OCI-LY3 (cell line): ENCODE measurements at regions not wholly inside any gene's neighbourhood (a gene's known extent, or its start where the extent isn't known, plus 50 kb on each side); places are given as distances from the start of the nearest gene placed in this dataset.

Experiments used
- H2AFZ ChIP-seq: fragments of 200-600, 300-600 bp; shearing (Covaris generic); 2 replicates; pipeline ENCODE4 v1.6.0; 2014; ENCODE audit warnings: antibody characterized with exemption, low read depth, low read length
- H3K27ac ChIP-seq: fragments of 200-600, 300-600 bp; sonication (generic); 2 replicates; pipeline ENCODE4 v1.5.1; 2014; ENCODE audit warnings: mild to moderate bottlenecking, low read length, moderate library complexity, mixed read lengths
- H3K27me3 ChIP-seq: fragments of 200-600, 300-600 bp; sonication (generic); 2 replicates; pipeline ENCODE4 v1.6.1; 2014; ENCODE audit warnings: low read depth, low read length, mixed read lengths
- H3K36me3 ChIP-seq: fragments of 200-600, 300-600 bp; sonication (generic); replicated peaks from 2 replicates; pipeline ENCODE3; 2014; ENCODE audit warnings: low read depth, low read length, mixed read lengths
- H3K4me1 ChIP-seq: fragments of 300-600, 200-600 bp; sonication (generic); 2 replicates; pipeline ENCODE4 v1.6.1; 2014; ENCODE audit warnings: low read length, mixed read lengths
- H3K4me2 ChIP-seq: fragments of 200-600, 300-600 bp; sonication (generic); 2 replicates; pipeline ENCODE4 v1.6.1; 2014; ENCODE audit warnings: low read length, mixed read lengths
- H3K4me3 ChIP-seq: fragments of 300-600, 200-600 bp; sonication (generic); 2 replicates; pipeline ENCODE4 v1.5.1; 2014; ENCODE audit warnings: antibody characterized with exemption, mild to moderate bottlenecking, low read length, moderate library complexity
- H3K79me2 ChIP-seq: fragments of 300-600, 200-600 bp; shearing (Covaris generic); 2 replicates; pipeline ENCODE4 v1.6.1; 2014; ENCODE audit warnings: mild to moderate bottlenecking, low read length, mixed read lengths
- H3K9ac ChIP-seq: fragments of 300-600, 200-600 bp; shearing (Covaris generic); 2 replicates; pipeline ENCODE4 v1.6.0; 2014; ENCODE audit warnings: mild to moderate bottlenecking, low read length, moderate library complexity
- H3K9me3 ChIP-seq: fragments of 200-600, 300-600 bp; shearing (Covaris generic); 2 replicates; pipeline ENCODE4 v1.6.1; 2014; ENCODE audit warnings: low read length, mixed read lengths; ENCODE audit not compliant: insufficient read depth
- H4K20me1 ChIP-seq: fragments of 200-600, 300-600 bp; sonication (generic); 2 replicates; pipeline ENCODE4 v1.6.1; 2016; ENCODE audit warnings: low read length, mixed read lengths; ENCODE audit not compliant: insufficient read depth
- CTCF ChIP-seq: fragments of 200-600, 300-600 bp; sonication (generic); IDR thresholded peaks from 2 replicates; pipeline ENCODE4 v1.5.1; 2014; ENCODE audit warnings: antibody characterized with exemption, low read length, low read depth
- EZH2phosphoT487 ChIP-seq: fragments of 200-600 bp; shearing (Covaris generic); IDR thresholded peaks from 2 replicates; pipeline ENCODE4 v1.6.1; 2018; ENCODE audit warnings: antibody characterized with exemption, mixed run types, low read depth

GRCh38 chr12:73719223-73719622 lies 818.4 kb upstream of the ATXN7L3B start:
- H3K79me2 ChIP-seq = no peaks in the 10 kb centered on the region
- no peak overlapping the region for H3K4me3 ChIP-seq
- no peaks in the 10 kb centered on the region; the same call in 1 of the 2 replicates for H3K9me3 ChIP-seq
- no peak overlapping the region for H3K9ac ChIP-seq
- no peak overlapping the region for H2AFZ ChIP-seq
- H3K4me1 ChIP-seq = no peaks in the 10 kb centered on the region
- no peak overlapping the region for H3K27ac ChIP-seq
- no peaks in the 10 kb centered on the region for H3K27me3 ChIP-seq
- H3K36me3 ChIP-seq = no peaks in the 10 kb centered on the region
- H3K4me2 ChIP-seq = no peak overlapping the region
- no peaks in the 10 kb centered on the region for H4K20me1 ChIP-seq
- TF ChIP-seq EZH2phosphoT487 = no peak
- TF ChIP-seq CTCF = no peak

- H3K4me1 ChIP-seq = no peaks in the 10 kb centered on the region
- no peaks in the 10 kb centered on the region for H3K9me3 ChIP-seq
Measured at GRCh38 chr12:73726881-73727280, 810.8 kb upstream of the ATXN7L3B start.

GRCh38 chr12:73731658-73732057 lies 806.0 kb upstream of the ATXN7L3B start:
- H3K27ac ChIP-seq = no peak overlapping the region
- H4K20me1 ChIP-seq = no peaks in the 10 kb centered on the region
- no peaks in the 10 kb centered on the region for H3K9me3 ChIP-seq
- no peak overlapping the region for H3K4me2 ChIP-seq
- no peaks in the 10 kb centered on the region for H3K27me3 ChIP-seq
- TF ChIP-seq EZH2phosphoT487 (no peak), CTCF (no peak)
- no peak overlapping the region for H2AFZ ChIP-seq
- H3K79me2 ChIP-seq = no peaks in the 10 kb centered on the region
- no peak overlapping the region for H3K9ac ChIP-seq
- no peak overlapping the region for H3K4me3 ChIP-seq
- no peaks in the 10 kb centered on the region for H3K36me3 ChIP-seq
- H3K4me1 ChIP-seq = no peaks in the 10 kb centered on the region

More at GRCh38 chr12:73726881-73727280, 810.8 kb upstream of the ATXN7L3B start:
- Histone ChIP-seq H3K9ac (no peak overlapping the region), H3K4me2 (no peak overlapping the region), H2AFZ (no peak overlapping the region), H3K36me3 (no peaks in the 10 kb centered on the region), H3K79me2 (no peaks in the 10 kb centered on the region), H4K20me1 (no peaks in the 10 kb centered on the region), H3K27me3 (no peaks in the 10 kb centered on the region), H3K27ac (no peak overlapping the region), H3K4me3 (no peak overlapping the region)
- no peak for TF ChIP-seq EZH2phosphoT487

GRCh38 chr12:73769337-73769736 lies 768.3 kb upstream of the ATXN7L3B start:
- Histone ChIP-seq H3K4me2 (no peak overlapping the region), H3K9me3 (no peaks in the 10 kb centered on the region), H2AFZ (no peak overlapping the region), H3K4me3 (no peak overlapping the region), H3K27ac (no peak overlapping the region), H3K9ac (no peak overlapping the region), H3K36me3 (no peaks in the 10 kb centered on the region), H3K4me1 (no peaks in the 10 kb centered on the region), H4K20me1 (no peaks in the 10 kb centered on the region), H3K27me3 (no peaks in the 10 kb centered on the region), H3K79me2 (no peaks in the 10 kb centered on the region)
- no peak for TF ChIP-seq EZH2phosphoT487
- TF ChIP-seq CTCF = no peak

- H3K4me2 ChIP-seq = no peak overlapping the region
- no peaks in the 10 kb centered on the region for H4K20me1 ChIP-seq
- no peaks in the 10 kb centered on the region for H3K79me2 ChIP-seq
- 0 out of 2 replicates have a peak, but pooled peaks cover 5% of the 10 kb centered on the region for H3K9me3 ChIP-seq
- H3K4me1 ChIP-seq = no peaks in the 10 kb centered on the region
- H3K4me3 ChIP-seq = no peak overlapping the region
- no peak overlapping the region for H2AFZ ChIP-seq
- no peaks in the 10 kb centered on the region for H3K27me3 ChIP-seq
- H3K36me3 ChIP-seq = no peaks in the 10 kb centered on the region
- TF ChIP-seq EZH2phosphoT487 = no peak
- no peak for TF ChIP-seq CTCF
- H3K27ac ChIP-seq = no peak overlapping the region
- no peak overlapping the region for H3K9ac ChIP-seq
Measured at GRCh38 chr12:73798523-73798922, 739.1 kb upstream of the ATXN7L3B start.
